ENCODE measurements at regions not wholly inside any gene's neighbourhood (a gene's known extent, or its start where the extent isn't known, plus 50 kb on each side); places are given as distances from the start of the nearest gene placed in this dataset.

DNA sequence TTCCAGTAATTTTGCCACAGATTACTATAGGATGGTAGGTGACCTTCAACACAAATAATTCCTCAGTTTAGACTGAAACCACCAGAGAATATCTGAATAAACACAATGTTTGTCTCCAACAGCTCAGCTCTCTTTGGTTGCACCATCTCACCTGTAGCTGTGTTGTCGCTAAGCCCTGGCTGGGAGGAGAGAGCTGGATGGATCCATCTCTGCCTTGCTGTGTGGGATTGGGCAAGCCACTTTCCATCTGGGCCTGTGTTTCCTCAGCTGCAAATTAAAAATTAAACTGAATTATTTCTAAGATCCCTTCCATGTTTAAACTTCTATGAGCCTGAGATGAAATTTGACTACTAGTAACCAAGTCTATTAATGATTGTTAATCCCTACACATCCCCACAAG is 310.2 kb downstream of the FBXW7 start (continued):
- no peak for TF ChIP-seq WRNIP1 (IDR thresholded peaks at IDR 0.05; ENCODE audit: borderline replicate concordance, low read depth, low read length)
- no peak for TF ChIP-seq NFIC (IDR thresholded peaks at IDR 0.05; ENCODE audit: low read depth, low read length)
- TF ChIP-seq, protein P1, sequence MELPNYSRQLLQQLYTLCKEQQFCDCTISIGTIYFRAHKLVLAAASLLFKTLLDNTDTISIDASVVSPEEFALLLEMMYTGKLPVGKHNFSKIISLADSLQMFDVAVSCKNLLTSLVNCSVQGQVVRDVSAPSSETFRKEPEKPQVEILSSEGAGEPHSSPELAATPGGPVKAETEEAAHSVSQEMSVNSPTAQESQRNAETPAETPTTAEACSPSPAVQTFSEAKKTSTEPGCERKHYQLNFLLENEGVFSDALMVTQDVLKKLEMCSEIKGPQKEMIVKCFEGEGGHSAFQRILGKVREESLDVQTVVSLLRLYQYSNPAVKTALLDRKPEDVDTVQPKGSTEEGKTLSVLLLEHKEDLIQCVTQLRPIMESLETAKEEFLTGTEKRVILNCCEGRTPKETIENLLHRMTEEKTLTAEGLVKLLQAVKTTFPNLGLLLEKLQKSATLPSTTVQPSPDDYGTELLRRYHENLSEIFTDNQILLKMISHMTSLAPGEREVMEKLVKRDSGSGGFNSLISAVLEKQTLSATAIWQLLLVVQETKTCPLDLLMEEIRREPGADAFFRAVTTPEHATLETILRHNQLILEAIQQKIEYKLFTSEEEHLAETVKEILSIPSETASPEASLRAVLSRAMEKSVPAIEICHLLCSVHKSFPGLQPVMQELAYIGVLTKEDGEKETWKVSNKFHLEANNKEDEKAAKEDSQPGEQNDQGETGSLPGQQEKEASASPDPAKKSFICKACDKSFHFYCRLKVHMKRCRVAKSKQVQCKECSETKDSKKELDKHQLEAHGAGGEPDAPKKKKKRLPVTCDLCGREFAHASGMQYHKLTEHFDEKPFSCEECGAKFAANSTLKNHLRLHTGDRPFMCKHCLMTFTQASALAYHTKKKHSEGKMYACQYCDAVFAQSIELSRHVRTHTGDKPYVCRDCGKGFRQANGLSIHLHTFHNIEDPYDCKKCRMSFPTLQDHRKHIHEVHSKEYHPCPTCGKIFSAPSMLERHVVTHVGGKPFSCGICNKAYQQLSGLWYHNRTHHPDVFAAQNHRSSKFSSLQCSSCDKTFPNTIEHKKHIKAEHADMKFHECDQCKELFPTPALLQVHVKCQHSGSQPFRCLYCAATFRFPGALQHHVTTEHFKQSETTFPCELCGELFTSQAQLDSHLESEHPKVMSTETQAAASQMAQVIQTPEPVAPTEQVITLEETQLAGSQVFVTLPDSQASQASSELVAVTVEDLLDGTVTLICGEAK (IDR thresholded peaks at IDR 0.05; ENCODE audit: borderline replicate concordance), result no peak

DNA sequence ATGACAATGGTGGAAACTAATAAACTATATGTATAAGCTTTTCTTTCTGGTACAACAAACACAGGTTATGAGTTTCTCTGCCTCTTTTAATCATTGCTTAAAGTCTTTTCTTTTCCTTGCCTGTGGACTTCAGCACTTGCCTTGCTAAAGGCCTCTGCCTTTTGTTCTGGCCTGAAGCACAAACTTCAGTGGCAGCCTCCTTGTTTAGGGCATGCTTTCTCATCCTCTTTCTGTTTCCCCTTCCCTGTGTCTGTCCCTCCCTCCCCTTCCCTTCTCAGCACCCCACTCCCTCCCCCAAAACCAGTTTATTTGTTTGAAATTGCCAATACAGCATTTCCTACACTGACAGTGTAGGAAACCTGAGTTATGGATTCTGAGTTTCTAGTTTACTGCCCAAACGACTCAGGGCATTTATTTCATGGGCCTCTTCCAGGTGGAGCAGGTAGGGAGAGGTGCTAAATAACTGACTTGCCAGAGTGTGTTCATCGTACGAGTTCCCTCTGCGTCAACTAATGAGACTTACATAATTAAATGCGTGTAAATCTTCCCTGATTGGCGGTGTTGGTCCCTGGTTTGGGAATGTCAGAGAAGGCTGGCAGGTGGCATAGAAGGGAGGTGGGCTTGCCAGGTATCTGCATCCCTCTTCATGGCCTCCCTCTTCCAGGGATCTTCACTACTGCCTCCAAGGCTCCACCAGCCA is 311.0 kb downstream of the FBXW7 start:
- DNase-seq (ENCODE audit: low read depth, low spot score) (no peak), ATAC-seq (no peak), FAIRE-seq (no peak)
- ChIA-PET SMC1A (ENCODE audit: uncharacterized antibody, unreplicated experiment) (interaction anchor here (0.6 to 1.3 kb wide), 2 partner anchors 10 to 451 kb away, joined by 3 to 4 read pairs; no protein-coding TSS in a partner anchor), RAD21 (ENCODE audit: unreplicated experiment) (interaction anchor here (1.3 kb wide), 1 partner anchor 16 kb away, joined by 5 read pairs; no protein-coding TSS in a partner anchor), CTCF (interaction anchor here (0.5 kb wide), 1 partner anchor 52 kb away, joined by 3 read pairs; no protein-coding TSS in a partner anchor), POLR2A (no interaction called here)
- WGBS (ENCODE audit: insufficient coverage, insufficient replicate concordance, low lambda C conversion rate, missing lambda C conversion rate), result 54% methylated on average over 6 of the region's 6 CpGs
- Histone ChIP-seq H3K4me2 (ENCODE audit: control insufficient read depth, insufficient read depth) (no peak overlapping the region), H3K9ac (ENCODE audit: control insufficient read depth, insufficient read depth, low read length) (no peak overlapping the region), H3K79me2 (ENCODE audit: control insufficient read depth, insufficient read depth, low read length) (no peaks in the 10 kb centered on the region), H3K9me3 (replicated peaks; ENCODE audit: control insufficient read depth, insufficient read depth, low read length) (no peaks in the 10 kb centered on the region; the same call in 2 of the 3 replicates), H3K27ac (ENCODE audit: control insufficient read depth, insufficient read depth) (no peak overlapping the region), H3K27me3 (replicated peaks in 1 of 2; ENCODE audit: control insufficient read depth in 2 of 2, insufficient read depth in 2 of 2, low read length in 1 of 2) (no peaks in the 10 kb centered on the region), H3K4me1 (ENCODE audit: control insufficient read depth, insufficient read depth, low read length) (no peaks in the 10 kb centered on the region; the same call in 1 of the 2 replicates), H3K4me3 (no peak overlapping the region), H4K20me1 (ENCODE audit: control insufficient read depth, insufficient read depth) (no peaks in the 10 kb centered on the region), H3K36me3 (ENCODE audit: control insufficient read depth in 2 of 2, insufficient read depth in 2 of 2, low read length in 1 of 2) (no peaks in the 10 kb centered on the region), H2AFZ (ENCODE audit: control insufficient read depth, low read depth, low read length) (no peak overlapping the region)
- no TSS peak for BruUV-seq (replicated peaks)
- TF ChIP-seq BACH1 (IDR thresholded peaks at IDR 0.05; ENCODE audit: borderline replicate concordance) (no peak), DPF2 (IDR thresholded peaks at IDR 0.05) (no peak), ZNF217 (IDR thresholded peaks at IDR 0.05) (no peak), ZNF384 (IDR thresholded peaks at IDR 0.05; ENCODE audit: borderline replicate concordance, low read depth, low read length) (no peak)
- TF ChIP-seq, protein P2, sequence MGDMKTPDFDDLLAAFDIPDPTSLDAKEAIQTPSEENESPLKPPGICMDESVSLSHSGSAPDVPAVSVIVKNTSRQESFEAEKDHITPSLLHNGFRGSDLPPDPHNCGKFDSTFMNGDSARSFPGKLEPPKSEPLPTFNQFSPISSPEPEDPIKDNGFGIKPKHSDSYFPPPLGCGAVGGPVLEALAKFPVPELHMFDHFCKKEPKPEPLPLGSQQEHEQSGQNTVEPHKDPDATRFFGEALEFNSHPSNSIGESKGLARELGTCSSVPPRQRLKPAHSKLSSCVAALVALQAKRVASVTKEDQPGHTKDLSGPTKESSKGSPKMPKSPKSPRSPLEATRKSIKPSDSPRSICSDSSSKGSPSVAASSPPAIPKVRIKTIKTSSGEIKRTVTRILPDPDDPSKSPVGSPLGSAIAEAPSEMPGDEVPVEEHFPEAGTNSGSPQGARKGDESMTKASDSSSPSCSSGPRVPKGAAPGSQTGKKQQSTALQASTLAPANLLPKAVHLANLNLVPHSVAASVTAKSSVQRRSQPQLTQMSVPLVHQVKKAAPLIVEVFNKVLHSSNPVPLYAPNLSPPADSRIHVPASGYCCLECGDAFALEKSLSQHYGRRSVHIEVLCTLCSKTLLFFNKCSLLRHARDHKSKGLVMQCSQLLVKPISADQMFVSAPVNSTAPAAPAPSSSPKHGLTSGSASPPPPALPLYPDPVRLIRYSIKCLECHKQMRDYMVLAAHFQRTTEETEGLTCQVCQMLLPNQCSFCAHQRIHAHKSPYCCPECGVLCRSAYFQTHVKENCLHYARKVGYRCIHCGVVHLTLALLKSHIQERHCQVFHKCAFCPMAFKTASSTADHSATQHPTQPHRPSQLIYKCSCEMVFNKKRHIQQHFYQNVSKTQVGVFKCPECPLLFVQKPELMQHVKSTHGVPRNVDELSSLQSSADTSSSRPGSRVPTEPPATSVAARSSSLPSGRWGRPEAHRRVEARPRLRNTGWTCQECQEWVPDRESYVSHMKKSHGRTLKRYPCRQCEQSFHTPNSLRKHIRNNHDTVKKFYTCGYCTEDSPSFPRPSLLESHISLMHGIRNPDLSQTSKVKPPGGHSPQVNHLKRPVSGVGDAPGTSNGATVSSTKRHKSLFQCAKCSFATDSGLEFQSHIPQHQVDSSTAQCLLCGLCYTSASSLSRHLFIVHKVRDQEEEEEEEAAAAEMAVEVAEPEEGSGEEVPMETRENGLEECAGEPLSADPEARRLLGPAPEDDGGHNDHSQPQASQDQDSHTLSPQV (IDR thresholded peaks at IDR 0.05), result no peak
- TF ChIP-seq, protein P3, sequence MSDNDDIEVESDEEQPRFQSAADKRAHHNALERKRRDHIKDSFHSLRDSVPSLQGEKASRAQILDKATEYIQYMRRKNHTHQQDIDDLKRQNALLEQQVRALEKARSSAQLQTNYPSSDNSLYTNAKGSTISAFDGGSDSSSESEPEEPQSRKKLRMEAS (IDR thresholded peaks at IDR 0.05; ENCODE audit: low read depth, low read length), result no peak
- in situ Hi-C loops (cut with MboI) (no loop called here), intact Hi-C loops (cut with micrococcal nuclease; ENCODE audit: unreplicated experiment) (no loop called here)

All from GM12878 (cell line).